Amygdala (tissue), 56 donors: ENCODE measurements at regions not wholly inside any gene's neighbourhood (a gene's known extent, or its start where the extent isn't known, plus 50 kb on each side); places are given as distances from the start of the nearest gene placed in this dataset.
"Not testable (repeated sequence)": the region's sequence is repeated elsewhere in the genome, so short reads cannot be mapped to it uniquely, and the experiment has no call there.

ENCODE experiments used
- DNase-seq, 56 donors: peaks; one replicate each; lab custom pipeline; 2025; lab: John Stamatoyannopoulos, UW

DNA sequence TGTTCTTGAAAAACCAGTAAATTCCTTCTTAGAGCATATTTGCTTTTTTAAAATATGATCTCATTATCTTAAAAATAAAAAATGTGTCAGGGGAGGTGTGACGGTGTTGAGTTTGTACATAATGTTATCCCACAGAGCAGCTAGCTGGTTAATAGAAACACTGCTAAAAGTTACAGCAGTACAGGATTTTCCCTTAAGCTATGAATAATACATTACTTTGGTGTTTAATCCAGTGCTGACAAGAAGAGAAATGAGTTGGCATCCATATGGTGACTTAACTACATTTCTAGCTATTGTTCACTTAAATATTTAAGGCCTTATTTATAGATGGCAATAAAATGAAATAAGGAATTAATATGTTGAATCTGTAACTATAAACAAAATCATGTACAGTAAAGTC lies 883.1 kb downstream of the CDH18 start:
- no peak for DNase-seq

DNA sequence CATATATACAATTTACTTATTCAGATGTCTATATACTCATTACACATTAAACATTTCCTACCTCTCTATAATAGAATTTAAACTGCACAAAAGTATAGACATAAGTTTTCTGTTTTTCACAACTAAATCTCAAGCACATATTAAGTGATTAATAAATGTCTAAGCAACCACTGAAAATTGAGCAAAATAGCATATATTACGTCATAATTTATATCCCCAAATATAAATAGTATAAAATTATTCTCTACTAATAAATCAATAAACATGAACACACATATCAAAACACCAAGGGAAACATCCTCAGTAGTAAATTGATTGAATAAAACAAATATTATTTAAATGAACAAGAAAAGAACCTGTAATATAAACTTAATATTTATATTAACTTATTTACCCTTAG lies 865.1 kb downstream of the CDH18 start:
- no peak for DNase-seq

DNA sequence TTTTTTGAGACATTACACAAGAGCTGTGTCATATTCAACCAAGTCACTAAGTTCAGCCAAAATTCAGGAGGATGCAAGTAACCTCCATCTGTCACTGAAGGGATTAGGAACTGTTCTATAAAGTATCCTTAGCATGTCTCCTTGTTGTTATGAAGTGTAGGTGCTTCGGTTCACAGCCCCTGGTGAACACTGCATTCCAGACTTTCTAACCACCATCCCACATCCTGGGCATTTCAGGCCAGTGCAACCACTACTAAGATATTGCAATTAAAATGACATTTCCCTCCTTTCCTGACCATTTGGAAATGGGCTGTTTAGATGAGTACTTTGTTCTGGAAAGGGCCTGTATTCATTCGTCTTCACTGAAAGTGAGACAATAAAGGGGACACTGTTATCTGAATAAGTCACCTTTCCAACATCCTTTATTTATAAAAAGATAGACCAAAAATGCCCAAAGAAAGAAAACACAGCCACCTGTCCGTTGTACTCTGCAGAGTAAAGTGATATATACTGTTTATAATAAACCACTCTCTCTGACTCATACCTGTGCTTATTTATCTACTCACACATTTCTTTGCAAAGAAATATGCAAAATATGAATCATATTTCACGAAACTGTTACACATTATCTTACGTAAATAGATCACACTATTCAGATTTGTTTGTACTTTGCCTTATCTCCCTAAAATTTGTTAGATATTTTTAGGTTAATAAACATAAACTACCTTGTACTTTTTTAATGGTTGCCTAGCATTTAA lies 861.9 kb downstream of the CDH18 start:
- DNase-seq, result no peak

DNA sequence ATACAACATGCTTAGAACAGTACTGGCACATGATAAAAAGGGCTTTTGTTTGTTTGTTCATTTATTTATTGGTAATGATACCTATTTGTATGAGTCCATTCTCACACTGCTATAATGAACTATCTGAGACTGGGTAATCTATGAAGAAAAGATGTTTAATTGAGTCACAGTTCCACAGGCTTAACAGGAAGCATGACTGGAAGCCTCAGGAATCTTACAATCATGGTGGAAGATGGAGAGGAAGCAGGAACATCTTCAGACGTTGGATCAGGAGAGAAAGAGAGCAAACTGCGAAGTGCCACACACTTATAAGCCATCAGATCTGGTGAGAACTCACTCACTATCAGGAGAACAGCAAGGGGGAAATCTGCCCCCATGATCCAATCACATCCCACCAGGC lies 847.7 kb downstream of the CDH18 start:
- no peak for DNase-seq

DNA sequence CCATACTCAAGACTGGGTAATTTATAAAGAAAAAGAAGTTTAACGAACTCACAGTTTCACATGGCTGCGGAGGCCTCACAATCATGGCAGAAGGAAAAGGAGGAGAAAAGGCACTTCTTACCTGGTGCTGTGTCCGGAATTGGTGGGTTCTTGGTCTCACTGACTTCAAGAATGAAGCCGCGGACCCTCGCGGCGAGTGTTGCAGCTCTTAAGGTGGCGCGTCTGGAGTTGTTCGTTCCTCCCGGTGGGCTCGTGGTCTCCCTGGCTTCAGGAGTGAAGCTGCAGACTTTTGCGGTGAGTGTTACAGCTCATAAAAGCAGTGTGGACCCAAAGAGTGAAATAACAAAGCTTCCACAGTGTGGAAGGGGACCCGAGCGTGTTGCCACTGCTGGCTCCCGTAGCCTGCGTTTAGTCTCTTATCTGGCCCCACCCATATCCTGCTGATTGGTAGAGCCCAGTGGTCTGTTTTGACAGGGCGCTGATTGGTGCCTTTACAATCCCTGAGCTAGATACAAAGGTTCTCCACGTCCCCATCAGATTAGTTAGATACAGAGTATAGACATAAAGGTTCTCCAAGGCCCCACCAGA lies 846.0 kb downstream of the CDH18 start:
- DNase-seq, result not testable (repeated sequence)

DNA sequence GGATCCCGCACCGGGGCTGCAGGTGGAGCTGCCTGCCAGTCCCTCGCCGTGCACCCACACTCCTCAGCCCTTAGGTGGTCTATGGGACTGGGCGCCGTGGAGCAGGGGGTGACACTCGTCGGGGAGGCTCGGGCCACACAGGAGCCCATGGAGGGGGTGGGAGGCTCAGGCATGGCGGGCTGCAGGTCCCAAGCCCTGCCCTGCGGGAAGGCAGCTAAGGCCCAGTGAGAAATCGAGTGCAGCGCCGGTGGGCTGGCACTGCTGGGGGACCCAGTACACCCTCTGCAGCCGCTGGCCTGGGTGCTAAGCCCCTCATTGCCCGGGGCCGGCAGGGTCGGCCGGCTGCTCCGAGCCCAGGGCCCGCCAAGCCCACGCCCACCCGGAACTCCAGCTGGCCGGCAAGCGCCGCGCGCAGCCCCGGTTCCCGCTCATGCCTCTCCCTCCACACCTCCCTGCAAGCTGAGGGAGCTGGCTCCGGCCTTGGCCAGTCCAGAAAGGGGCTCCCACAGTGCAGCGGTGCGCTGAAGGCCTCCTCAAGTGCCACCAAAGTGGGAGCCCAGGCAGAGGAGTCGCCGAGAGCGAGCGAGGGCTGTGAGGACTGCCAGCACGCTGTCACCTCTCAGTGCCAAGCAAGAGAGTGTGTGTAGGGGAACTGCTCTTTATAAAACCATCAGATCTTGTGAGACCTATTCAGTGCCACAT lies 845.1 kb downstream of the CDH18 start:
- not testable (repeated sequence) for DNase-seq

DNA sequence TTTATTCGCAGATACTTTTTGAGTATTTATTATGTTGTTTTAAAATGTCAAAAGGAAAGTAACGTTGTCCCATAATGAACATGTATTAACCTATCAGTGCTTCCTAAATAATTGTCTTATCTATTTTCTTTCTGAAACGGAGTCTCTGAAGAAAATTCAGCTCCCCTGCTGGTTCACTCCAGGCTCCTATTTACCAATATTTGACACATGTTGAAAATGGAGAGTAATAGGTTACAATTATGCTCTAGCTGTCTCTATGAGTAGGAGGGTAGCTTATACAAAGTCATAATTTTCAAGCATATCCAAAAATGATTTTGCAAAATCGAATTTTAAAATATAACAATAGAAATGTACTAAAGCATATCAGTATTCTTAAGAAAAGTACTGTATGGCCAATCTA lies 844.1 kb downstream of the CDH18 start:
- no peak for DNase-seq

DNA sequence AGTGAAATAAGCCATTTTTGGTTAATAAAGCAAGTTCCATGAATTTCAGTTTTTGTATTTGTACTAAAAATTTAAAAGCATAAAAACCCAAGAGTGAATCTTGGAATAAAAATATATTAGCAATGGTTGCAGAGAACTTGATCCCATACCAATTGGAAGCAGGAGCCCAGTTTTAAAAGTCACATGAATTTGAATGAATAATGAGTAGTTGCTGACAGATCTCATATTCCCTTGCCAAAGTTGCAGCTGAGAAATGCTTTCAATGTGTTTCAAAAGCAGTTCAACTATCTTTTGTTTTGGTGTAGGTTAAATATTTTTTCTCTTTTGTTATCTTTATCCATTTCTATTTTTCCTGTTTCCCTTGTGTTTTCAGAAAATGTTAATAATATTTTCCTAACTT lies 818.6 kb downstream of the CDH18 start:
- no peak for DNase-seq

DNA sequence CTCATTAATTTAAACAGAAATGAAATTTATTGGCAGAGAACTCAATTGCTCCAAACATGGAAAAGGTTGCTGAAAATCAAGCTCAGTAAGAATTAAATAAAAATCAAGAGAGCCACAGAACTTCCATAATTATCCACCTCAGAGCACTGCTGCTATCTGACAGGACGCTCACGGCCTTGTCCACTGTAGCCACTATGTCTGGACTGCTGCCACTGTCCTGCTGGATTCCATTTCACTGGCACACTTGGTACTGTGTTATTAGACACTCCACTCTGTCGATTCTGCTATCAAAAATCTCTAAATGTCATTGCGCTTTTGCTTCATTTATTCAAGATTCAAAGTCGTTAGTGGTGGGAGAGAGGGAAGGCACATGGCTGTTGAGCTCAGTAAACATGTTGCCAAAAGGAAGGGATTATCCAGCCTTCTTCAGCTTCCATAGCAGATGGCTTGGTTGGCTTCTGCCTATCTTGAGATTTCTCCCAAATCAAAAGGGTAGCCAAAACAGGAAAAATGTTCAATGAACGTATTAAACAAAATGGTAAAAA lies 815.0 kb downstream of the CDH18 start:
- no peak for DNase-seq

DNA sequence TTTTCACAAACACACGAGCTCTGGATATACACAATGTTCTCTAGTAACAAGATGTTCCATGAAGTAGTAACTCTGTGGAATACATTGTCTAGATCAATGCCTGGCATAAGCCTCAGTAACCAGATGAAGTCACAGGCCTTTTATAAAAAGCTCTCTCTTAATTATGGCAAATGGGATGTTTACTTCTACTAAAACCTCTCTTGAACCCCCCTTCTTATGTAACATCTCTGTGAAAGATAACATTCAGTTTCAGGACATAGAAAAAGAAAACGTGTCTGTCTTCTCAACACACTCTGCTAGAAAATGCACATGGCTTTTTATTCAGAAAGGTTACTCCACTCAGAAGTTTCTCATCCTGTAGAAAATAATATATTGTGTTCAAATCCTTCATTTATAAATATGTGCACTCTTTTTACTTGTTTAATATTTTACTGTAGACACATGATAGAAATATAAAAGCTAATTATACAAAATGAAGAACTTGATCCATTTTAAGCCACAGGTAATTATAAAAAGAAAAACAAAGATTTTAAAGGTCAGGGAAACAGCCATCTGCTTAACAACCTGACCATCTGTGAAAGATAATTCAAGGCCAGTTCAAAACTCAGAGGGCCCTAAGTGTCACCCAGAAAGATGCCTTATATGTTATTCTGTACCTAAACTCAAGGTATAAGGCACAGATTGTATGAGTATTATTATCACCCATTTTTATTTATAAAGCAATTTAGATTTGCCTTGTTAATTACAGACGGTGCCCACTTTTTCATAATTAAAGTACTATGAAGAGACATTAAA lies 812.0 kb downstream of the CDH18 start:
- no peak for DNase-seq

DNA sequence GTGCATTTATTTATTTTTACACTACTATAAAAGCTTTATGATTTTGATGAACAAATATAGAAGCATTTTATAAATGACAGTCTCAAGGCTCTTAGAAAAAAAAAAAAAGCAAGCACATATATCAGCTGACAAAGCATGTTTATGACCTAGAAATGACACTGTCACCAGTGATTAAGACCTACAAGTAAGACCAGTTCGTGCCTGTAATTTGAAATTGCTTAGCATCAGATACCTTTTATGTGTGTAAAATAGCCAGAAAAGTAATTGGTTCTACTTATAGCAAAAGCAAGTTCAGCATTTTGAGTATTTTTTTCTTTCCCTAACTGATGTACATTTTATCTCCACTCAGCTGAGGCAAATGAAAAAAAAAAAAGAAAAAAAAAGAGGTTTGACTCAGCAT lies 808.4 kb downstream of the CDH18 start:
- no peak for DNase-seq

DNA sequence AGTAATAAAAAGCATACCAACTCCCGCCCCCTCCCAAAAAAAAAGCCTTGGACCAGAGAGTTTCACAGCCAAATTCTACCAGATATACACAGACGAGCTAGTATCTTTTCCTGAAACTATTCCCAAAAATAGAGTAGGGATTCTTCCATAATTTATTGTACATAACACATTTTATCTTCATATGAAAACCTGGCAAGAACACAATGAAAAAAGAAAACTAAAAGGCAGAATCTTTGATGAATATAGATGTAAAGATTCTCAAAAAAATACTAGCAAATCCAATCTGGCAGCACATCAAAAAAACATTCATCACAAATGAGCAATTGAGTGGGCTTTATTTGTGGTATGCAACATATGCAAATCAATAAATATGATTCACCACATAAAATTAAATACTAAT lies 798.8 kb downstream of the CDH18 start:
- no peak for DNase-seq

DNA sequence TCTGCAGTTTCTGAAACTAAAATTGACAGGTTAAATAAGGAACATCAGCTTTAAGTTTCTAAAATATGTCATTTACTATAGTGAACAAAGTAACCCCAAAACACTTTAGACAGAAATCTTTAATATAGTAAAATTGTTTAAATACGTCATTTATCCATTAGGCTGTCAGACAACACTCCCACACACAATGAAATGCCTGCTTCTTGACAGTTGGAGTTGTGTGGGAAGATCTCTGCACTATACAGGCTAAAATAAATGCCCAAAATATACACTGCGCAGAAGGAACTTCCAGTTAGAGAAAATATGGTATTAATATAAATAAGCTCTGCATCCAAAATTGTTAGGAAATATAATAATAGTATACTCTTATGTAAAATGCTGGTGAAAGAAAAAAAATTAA lies 794.4 kb downstream of the CDH18 start:
- DNase-seq, result no peak

DNA sequence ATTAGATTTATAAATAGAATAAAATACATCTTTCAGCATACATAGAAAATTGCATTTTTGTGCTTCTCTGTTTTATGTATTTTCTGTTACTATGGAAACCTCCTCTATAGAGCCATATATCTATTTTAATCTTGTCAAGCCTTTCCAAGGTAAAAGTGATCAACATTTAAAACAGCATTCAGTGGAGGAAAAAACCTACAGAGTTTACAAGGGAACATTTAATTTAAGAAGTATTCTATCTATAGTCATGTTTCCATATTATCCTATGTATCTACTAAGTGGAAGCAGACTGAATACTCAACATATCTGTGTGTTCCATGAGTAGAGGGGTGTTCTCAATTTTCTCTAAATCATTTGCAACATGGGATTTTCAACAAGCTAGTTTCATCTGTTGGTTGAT lies 791.4 kb downstream of the CDH18 start:
- no peak for DNase-seq

DNA sequence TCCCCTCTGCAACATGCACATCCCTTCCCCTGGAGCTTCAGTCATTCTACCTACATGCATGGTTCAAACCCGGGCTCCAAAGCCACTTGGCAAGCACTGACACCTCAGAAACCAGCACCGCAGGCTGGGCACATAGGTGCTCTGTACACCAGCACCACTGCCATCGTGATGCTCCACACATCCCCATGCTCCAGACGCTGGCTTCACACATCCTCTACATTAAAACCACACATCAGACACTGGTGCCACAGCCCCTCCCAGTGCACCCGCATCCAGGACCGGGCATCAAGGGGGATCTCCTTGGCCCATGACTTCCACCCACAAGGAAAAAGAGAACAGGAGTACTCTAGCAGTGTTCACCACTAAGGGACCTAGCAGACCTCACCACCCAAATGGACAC lies 787.7 kb downstream of the CDH18 start:
- DNase-seq, result no peak

DNA sequence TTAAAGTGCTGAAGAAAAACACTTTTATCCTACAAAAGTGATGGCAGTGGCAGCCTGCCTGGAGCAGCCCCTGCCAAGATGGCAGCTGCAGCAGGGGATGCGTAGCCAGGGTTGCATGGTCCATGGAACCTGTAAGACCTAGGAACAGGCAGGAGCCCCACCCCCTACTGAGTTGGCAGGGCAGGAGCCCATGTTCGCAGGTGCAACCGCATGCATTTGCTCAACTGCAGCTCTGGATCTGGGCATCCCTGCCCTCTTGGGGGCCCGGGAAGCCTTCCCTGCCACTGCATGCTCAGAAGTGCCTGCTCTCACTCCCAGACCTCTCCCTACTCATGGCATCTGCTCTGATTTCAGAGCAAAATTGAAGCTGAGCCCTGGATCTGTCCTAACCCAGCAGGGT lies 779.6 kb downstream of the CDH18 start:
- no peak for DNase-seq

DNA sequence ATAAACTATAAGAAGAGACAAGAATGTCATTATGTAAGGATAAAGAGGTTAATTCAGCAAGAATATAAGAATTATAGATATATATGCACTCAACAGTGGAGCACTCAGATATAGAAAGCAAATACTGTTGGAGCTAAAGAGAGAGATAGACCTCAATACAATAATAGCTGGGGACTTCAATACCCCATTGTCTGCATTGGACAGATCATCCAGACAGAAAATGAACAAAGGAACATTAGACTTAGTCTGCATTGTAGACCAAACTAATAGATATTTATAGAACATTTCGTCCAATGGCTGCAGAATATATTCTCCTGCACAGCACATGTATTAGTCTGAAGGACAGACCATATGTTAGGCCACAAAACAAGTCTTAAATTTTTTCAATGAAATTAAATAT lies 777.1 kb downstream of the CDH18 start:
- no peak for DNase-seq

DNA sequence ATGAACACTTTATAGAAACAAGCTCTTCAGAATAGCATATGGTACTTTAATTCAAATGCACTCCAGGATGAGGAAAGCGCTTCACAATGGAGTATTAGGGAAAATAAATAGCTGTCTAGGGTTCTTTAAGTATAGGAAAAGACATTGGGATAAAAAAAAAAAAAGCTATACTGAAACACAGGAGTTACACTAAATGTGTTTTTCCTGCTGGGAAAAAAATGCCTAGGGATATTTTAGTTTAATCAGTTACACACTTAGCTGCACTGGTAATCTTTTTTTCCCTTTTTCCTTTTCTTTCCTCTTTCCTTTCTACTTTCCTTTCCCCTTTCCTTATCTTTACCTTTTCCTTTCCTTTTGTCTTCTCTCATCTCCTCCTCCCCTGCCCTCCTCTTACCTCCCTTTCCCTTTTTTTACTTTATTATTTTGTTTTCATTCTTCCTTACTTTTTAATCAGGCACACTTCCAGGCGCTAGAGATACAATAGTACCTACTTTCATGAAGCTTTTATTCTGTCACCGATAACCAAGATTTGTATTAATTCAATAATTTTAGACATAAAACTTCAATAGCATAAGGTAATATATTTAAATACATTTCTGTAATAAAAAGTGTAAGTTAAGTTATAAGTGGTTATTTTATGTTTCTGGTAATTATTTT lies 758.7 kb downstream of the CDH18 start:
- DNase-seq, result no peak

DNA sequence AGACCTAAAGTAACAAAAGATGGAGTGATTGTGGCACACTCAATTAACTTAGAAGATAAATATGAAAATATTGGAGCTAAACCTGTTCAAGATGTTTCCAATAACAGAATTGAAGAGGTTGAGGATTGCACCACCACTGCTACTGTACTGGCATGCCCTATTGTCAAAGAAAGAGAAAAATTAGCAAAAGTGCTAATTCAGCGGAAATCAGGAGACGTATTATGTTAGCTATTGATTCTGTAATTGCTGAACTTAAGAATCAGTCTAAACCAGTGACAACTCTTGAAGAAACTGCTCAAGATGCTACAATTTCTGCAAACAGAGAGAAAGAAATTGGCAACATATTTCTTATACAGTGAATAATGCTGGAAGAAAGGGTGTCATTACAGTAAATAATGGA lies 754.4 kb downstream of the CDH18 start:
- DNase-seq, result no peak

DNA sequence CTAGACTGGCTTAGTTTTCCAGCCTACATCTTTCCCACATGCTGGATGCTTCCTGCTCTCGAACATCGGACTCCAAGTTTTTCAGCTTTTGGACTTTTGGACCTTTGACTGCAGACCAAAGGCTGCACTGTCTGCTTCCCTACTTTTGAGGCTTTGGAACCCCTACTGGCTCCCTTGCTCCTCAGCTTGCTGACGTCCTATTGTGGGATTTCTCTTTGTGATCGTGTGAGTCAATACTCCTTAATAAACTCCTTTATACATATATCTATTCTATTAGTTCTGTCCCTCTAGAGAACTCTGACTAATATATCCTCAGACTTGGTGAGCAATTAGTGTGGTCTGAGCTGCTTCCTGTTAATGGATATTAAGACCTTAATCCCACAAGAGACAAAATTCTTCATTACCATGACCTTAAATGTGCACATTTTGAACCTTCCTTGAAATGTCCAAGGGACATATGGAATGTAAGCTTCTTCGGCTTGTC lies 752.9 kb downstream of the CDH18 start:
- DNase-seq, result no peak
